ENCODE measurements at regions not wholly inside any gene's neighbourhood (a gene's known extent, or its start where the extent isn't known, plus 50 kb on each side); places are given as distances from the start of the nearest gene placed in this dataset.

GRCh38 chr2:67857836-67858235 is 205.0 kb downstream of the C1D start:
- TF ChIP-seq, protein P1, sequence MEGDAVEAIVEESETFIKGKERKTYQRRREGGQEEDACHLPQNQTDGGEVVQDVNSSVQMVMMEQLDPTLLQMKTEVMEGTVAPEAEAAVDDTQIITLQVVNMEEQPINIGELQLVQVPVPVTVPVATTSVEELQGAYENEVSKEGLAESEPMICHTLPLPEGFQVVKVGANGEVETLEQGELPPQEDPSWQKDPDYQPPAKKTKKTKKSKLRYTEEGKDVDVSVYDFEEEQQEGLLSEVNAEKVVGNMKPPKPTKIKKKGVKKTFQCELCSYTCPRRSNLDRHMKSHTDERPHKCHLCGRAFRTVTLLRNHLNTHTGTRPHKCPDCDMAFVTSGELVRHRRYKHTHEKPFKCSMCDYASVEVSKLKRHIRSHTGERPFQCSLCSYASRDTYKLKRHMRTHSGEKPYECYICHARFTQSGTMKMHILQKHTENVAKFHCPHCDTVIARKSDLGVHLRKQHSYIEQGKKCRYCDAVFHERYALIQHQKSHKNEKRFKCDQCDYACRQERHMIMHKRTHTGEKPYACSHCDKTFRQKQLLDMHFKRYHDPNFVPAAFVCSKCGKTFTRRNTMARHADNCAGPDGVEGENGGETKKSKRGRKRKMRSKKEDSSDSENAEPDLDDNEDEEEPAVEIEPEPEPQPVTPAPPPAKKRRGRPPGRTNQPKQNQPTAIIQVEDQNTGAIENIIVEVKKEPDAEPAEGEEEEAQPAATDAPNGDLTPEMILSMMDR (IDR thresholded peaks at IDR 0.05), result no peak
- TF ChIP-seq POLR2A (IDR thresholded peaks at IDR 0.05), result no peak
